ENCODE measurements at regions not wholly inside any gene's neighbourhood (a gene's known extent, or its start where the extent isn't known, plus 50 kb on each side); places are given as distances from the start of the nearest gene placed in this dataset.

GRCh38 chr5:3237276-3237868, 358.3 kb upstream of the IRX1 start:
- no peak overlapping the region for H3K4me3 ChIP-seq (replicated peaks in 1 of 2; ENCODE audit: low read depth in 2 of 2, low read length in 2 of 2)
- TF ChIP-seq CTCF (IDR thresholded peaks at IDR 0.05; ENCODE audit: low read depth, low read length), result no peak
- no peak for DNase-seq (ENCODE audit: low read depth in 2 of 2)

GRCh38 chr5:3234566-3234965, 361.1 kb upstream of the IRX1 start:
- no peak overlapping the region for H3K4me3 ChIP-seq (replicated peaks in 1 of 2; ENCODE audit: low read depth in 2 of 2, low read length in 2 of 2)
- DNase-seq (ENCODE audit: low read depth in 2 of 2), result no peak
- TF ChIP-seq CTCF (IDR thresholded peaks at IDR 0.05; ENCODE audit: low read depth, low read length), result no peak

GRCh38 chr5:3230941-3231340, 364.7 kb upstream of the IRX1 start:
- H3K4me3 ChIP-seq (replicated peaks in 1 of 2; ENCODE audit: low read depth in 2 of 2, low read length in 2 of 2), result no peak overlapping the region
- no peak for TF ChIP-seq CTCF (IDR thresholded peaks at IDR 0.05; ENCODE audit: low read depth, low read length)
- no peak for DNase-seq (ENCODE audit: low read depth in 2 of 2)

GRCh38 chr5:3230254-3230653, 365.4 kb upstream of the IRX1 start:
- no peak for TF ChIP-seq CTCF (IDR thresholded peaks at IDR 0.05; ENCODE audit: low read depth, low read length)
- no peak overlapping the region for H3K4me3 ChIP-seq (replicated peaks in 1 of 2; ENCODE audit: low read depth in 2 of 2, low read length in 2 of 2)
- DNase-seq (ENCODE audit: low read depth in 2 of 2), result no peak

GRCh38 chr5:3226196-3226920, 369.3 kb upstream of the IRX1 start:
- TF ChIP-seq CTCF (IDR thresholded peaks at IDR 0.05; ENCODE audit: low read depth, low read length), result no peak
- H3K4me3 ChIP-seq (replicated peaks in 1 of 2; ENCODE audit: low read depth in 2 of 2, low read length in 2 of 2), result no peak overlapping the region
- DNase-seq (ENCODE audit: low read depth in 2 of 2), result no peak

- H3K4me3 ChIP-seq (replicated peaks in 1 of 2; ENCODE audit: low read depth in 2 of 2, low read length in 2 of 2), result no peak overlapping the region
- DNase-seq (ENCODE audit: low read depth in 2 of 2), result no peak
- no peak for TF ChIP-seq CTCF (IDR thresholded peaks at IDR 0.05; ENCODE audit: low read depth, low read length)
Measured at GRCh38 chr5:3225201-3225960, 370.3 kb upstream of the IRX1 start.

Measured in cardiac fibroblast (primary cell).